ENCODE measurements at regions not wholly inside any gene's neighbourhood (a gene's known extent, or its start where the extent isn't known, plus 50 kb on each side); places are given as distances from the start of the nearest gene placed in this dataset.

DNA sequence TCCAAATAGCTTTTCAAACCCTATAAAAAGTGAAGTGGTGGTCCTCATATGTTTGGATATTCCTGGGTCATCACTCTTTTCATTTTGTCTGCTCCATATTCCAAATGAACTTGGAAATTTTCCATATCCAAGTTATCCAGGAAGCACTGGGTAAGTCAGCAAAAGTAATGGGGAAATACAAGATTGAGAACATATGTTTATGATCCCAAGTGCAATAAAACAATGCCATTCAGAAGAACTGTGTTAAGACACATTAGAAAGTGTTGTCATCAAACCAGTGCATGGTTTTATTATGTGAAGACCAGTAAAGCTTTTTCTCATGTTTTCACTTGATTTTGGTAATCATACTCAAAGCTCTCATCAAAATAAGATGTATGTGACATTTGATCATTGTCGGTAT, 363.4 kb downstream of the RPRM start (continued):
- TF ChIP-seq, protein P1, sequence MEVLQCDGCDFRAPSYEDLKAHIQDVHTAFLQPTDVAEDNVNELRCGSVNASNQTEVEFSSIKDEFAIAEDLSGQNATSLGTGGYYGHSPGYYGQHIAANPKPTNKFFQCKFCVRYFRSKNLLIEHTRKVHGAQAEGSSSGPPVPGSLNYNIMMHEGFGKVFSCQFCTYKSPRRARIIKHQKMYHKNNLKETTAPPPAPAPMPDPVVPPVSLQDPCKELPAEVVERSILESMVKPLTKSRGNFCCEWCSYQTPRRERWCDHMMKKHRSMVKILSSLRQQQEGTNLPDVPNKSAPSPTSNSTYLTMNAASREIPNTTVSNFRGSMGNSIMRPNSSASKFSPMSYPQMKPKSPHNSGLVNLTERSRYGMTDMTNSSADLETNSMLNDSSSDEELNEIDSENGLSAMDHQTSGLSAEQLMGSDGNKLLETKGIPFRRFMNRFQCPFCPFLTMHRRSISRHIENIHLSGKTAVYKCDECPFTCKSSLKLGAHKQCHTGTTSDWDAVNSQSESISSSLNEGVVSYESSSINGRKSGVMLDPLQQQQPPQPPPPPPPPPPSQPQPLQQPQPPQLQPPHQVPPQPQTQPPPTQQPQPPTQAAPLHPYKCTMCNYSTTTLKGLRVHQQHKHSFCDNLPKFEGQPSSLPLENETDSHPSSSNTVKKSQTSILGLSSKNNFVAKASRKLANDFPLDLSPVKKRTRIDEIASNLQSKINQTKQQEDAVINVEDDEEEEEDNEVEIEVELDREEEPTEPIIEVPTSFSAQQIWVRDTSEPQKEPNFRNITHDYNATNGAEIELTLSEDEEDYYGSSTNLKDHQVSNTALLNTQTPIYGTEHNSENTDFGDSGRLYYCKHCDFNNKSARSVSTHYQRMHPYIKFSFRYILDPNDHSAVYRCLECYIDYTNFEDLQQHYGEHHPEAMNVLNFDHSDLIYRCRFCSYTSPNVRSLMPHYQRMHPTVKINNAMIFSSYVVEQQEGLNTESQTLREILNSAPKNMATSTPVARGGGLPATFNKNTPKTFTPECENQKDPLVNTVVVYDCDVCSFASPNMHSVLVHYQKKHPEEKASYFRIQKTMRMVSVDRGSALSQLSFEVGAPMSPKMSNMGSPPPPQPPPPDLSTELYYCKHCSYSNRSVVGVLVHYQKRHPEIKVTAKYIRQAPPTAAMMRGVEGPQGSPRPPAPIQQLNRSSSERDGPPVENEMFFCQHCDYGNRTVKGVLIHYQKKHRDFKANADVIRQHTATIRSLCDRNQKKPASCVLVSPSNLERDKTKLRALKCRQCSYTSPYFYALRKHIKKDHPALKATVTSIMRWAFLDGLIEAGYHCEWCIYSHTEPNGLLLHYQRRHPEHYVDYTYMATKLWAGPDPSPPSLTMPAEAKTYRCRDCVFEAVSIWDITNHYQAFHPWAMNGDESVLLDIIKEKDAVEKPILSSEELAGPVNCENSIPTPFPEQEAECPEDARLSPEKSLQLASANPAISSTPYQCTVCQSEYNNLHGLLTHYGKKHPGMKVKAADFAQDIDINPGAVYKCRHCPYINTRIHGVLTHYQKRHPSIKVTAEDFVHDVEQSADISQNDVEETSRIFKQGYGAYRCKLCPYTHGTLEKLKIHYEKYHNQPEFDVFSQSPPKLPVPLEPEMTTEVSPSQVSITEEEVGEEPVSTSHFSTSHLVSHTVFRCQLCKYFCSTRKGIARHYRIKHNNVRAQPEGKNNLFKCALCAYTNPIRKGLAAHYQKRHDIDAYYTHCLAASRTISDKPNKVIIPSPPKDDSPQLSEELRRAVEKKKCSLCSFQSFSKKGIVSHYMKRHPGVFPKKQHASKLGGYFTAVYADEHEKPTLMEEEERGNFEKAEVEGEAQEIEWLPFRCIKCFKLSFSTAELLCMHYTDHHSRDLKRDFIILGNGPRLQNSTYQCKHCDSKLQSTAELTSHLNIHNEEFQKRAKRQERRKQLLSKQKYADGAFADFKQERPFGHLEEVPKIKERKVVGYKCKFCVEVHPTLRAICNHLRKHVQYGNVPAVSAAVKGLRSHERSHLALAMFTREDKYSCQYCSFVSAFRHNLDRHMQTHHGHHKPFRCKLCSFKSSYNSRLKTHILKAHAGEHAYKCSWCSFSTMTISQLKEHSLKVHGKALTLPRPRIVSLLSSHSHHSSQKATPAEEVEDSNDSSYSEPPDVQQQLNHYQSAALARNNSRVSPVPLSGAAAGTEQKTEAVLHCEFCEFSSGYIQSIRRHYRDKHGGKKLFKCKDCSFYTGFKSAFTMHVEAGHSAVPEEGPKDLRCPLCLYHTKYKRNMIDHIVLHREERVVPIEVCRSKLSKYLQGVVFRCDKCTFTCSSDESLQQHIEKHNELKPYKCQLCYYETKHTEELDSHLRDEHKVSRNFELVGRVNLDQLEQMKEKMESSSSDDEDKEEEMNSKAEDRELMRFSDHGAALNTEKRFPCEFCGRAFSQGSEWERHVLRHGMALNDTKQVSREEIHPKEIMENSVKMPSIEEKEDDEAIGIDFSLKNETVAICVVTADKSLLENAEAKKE (CRISPR knock-in tag; IDR thresholded peaks at IDR 0.05) = no peak
- no peak for TF ChIP-seq ZNF114 (CRISPR knock-in tag; IDR thresholded peaks at IDR 0.05)
- no peak for TF ChIP-seq EZH2phosphoT487 (IDR thresholded peaks at IDR 0.05; ENCODE audit: unreplicated experiment)
- TF ChIP-seq JUNB (IDR thresholded peaks at IDR 0.05; ENCODE audit: unreplicated experiment) = no peak
- no peak for TF ChIP-seq ZNF331 (CRISPR knock-in tag; IDR thresholded peaks at IDR 0.05; ENCODE audit: low read depth)
- TF ChIP-seq STAT1 (IDR thresholded peaks at IDR 0.05; ENCODE audit: unreplicated experiment) = no peak
- no peak for TF ChIP-seq CREB1 (CRISPR knock-in tag; IDR thresholded peaks at IDR 0.05; ENCODE audit: low read depth)

DNA sequence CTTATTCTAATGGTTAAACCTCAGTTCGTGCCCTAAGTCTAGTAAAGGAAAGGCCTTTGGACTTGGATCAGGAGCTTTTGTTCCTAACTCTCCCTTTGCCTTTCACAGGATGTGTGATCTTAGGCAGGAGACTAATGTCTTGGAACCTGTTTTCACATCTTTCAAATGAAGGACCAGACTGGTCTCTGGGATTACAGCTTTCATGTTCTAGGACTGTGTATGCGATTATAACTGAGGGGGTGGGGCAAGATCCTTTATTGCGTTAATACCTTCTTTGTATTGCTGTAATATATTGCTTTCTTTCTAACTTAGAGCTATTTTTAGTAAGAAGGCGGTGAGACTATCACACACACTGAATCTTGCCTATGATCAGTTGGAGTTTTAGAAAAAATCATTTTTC, 368.1 kb downstream of the RPRM start:
- Mint-ChIP-seq H3K27ac (no peak overlapping the region), H3K27me3 (ENCODE audit: insufficient read depth, low read depth, poor library complexity) (no peaks in the 10 kb centered on the region), H3K36me3 (ENCODE audit: low read depth) (no peaks in the 10 kb centered on the region), H3K4me1 (no peaks in the 10 kb centered on the region; the same call in 2 of the 3 replicates), H3K4me3 (no peak overlapping the region), H3K9me3 (no peaks in the 10 kb centered on the region)
- Histone ChIP-seq H3K4me3 (no peak overlapping the region), H3K79me2 (replicated peaks; ENCODE audit: insufficient read depth) (no peaks in the 10 kb centered on the region), H3K27ac (ENCODE audit: low read depth) (no peak overlapping the region), H2AFZ (no peak overlapping the region), H3K9me2 (ENCODE audit: insufficient read depth) (peaks cover 5% of the 10 kb centered on the region; the same call in 1 of the 2 replicates), H3K4me2 (no peak overlapping the region), H3K27me3 (ENCODE audit: insufficient read depth) (no peaks in the 10 kb centered on the region), H3F3A (replicated peaks; ENCODE audit: low read depth) (no peaks in the 10 kb centered on the region), H3K4me1 (ENCODE audit: insufficient read depth) (no peaks in the 10 kb centered on the region), H3K36me3 (ENCODE audit: insufficient read depth) (no peaks in the 10 kb centered on the region), H4K20me1 (replicated peaks; ENCODE audit: insufficient read depth) (no peaks in the 10 kb centered on the region)
- DNase-seq (ENCODE audit: low spot score) (no peak), ATAC-seq (no peak)
- TF ChIP-seq, protein P2, sequence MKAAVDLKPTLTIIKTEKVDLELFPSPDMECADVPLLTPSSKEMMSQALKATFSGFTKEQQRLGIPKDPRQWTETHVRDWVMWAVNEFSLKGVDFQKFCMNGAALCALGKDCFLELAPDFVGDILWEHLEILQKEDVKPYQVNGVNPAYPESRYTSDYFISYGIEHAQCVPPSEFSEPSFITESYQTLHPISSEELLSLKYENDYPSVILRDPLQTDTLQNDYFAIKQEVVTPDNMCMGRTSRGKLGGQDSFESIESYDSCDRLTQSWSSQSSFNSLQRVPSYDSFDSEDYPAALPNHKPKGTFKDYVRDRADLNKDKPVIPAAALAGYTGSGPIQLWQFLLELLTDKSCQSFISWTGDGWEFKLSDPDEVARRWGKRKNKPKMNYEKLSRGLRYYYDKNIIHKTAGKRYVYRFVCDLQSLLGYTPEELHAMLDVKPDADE (IDR thresholded peaks at IDR 0.05) = no peak
- no peak for TF ChIP-seq ZNF114 (CRISPR knock-in tag; IDR thresholded peaks at IDR 0.05)
- TF ChIP-seq, protein P3, sequence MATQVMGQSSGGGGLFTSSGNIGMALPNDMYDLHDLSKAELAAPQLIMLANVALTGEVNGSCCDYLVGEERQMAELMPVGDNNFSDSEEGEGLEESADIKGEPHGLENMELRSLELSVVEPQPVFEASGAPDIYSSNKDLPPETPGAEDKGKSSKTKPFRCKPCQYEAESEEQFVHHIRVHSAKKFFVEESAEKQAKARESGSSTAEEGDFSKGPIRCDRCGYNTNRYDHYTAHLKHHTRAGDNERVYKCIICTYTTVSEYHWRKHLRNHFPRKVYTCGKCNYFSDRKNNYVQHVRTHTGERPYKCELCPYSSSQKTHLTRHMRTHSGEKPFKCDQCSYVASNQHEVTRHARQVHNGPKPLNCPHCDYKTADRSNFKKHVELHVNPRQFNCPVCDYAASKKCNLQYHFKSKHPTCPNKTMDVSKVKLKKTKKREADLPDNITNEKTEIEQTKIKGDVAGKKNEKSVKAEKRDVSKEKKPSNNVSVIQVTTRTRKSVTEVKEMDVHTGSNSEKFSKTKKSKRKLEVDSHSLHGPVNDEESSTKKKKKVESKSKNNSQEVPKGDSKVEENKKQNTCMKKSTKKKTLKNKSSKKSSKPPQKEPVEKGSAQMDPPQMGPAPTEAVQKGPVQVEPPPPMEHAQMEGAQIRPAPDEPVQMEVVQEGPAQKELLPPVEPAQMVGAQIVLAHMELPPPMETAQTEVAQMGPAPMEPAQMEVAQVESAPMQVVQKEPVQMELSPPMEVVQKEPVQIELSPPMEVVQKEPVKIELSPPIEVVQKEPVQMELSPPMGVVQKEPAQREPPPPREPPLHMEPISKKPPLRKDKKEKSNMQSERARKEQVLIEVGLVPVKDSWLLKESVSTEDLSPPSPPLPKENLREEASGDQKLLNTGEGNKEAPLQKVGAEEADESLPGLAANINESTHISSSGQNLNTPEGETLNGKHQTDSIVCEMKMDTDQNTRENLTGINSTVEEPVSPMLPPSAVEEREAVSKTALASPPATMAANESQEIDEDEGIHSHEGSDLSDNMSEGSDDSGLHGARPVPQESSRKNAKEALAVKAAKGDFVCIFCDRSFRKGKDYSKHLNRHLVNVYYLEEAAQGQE (IDR thresholded peaks at IDR 0.05; ENCODE audit: unreplicated experiment) = no peak
- no peak for TF ChIP-seq EZH2 (IDR thresholded peaks at IDR 0.05; ENCODE audit: low read depth, unreplicated experiment)
- TF ChIP-seq STAT1 (IDR thresholded peaks at IDR 0.05; ENCODE audit: unreplicated experiment) = no peak
- no peak for TF ChIP-seq CREB1 (CRISPR knock-in tag; IDR thresholded peaks at IDR 0.05; ENCODE audit: low read depth)
- no peak for TF ChIP-seq ZNF331 (CRISPR knock-in tag; IDR thresholded peaks at IDR 0.05; ENCODE audit: low read depth)
- TF ChIP-seq POLR2AphosphoS5 (IDR thresholded peaks at IDR 0.05; ENCODE audit: low read depth) = no peak
- TF ChIP-seq, protein P4, sequence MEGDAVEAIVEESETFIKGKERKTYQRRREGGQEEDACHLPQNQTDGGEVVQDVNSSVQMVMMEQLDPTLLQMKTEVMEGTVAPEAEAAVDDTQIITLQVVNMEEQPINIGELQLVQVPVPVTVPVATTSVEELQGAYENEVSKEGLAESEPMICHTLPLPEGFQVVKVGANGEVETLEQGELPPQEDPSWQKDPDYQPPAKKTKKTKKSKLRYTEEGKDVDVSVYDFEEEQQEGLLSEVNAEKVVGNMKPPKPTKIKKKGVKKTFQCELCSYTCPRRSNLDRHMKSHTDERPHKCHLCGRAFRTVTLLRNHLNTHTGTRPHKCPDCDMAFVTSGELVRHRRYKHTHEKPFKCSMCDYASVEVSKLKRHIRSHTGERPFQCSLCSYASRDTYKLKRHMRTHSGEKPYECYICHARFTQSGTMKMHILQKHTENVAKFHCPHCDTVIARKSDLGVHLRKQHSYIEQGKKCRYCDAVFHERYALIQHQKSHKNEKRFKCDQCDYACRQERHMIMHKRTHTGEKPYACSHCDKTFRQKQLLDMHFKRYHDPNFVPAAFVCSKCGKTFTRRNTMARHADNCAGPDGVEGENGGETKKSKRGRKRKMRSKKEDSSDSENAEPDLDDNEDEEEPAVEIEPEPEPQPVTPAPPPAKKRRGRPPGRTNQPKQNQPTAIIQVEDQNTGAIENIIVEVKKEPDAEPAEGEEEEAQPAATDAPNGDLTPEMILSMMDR (conservative IDR thresholded peaks at IDR 0.05; ENCODE audit: low read depth in 2 of 2) = no peak

All from GM23338 (cell line).